SJCRH30 (cell line): ENCODE measurements at regions not wholly inside any gene's neighbourhood (a gene's known extent, or its start where the extent isn't known, plus 50 kb on each side); places are given as distances from the start of the nearest gene placed in this dataset.
A peak's percentile ranks its signal among the peaks of the same experiment; 100 is the strongest.
"Not testable (repeated sequence)": the region's sequence is repeated elsewhere in the genome, so short reads cannot be mapped to it uniquely, and the experiment has no call there.

ENCODE experiments used
- DNase-seq, 2 experiments: peaks; one replicate each; pipeline ENCODE4 v3.0.0-alpha.2; 2015 to 2020
- H3K27ac ChIP-seq: fragments of 250-450 bp; sonication (Bioruptor Pico); 2 replicates; pipeline ENCODE4 v1.5.1; 2020; ENCODE audit warnings: mild to moderate bottlenecking, moderate library complexity
- H3K27me3 ChIP-seq: fragments of 250-450 bp; sonication (Bioruptor Pico); 2 replicates; pipeline ENCODE4 v1.5.1; 2020; ENCODE audit warnings: mild to moderate bottlenecking, moderate library complexity
- H3K36me3 ChIP-seq: fragments of 250-450 bp; sonication (Bioruptor Pico); 2 replicates; pipeline ENCODE4 v1.5.1; 2020; ENCODE audit warnings: mild to moderate bottlenecking, moderate library complexity
- H3K4me1 ChIP-seq: fragments of 250-450 bp; sonication (Bioruptor Pico); 2 replicates; pipeline ENCODE4 v1.5.1; 2020; ENCODE audit warnings: mild to moderate bottlenecking, moderate library complexity
- H3K4me3 ChIP-seq: fragments of 250-450 bp; sonication (Bioruptor Pico); 2 replicates; pipeline ENCODE4 v1.5.1; 2020; ENCODE audit warnings: mild to moderate bottlenecking, moderate library complexity
- H3K9me3 ChIP-seq: fragments of 250-450 bp; sonication (Bioruptor Pico); replicated peaks from 2 replicates; pipeline ENCODE4 v1.5.1; 2020; ENCODE audit warnings: mild to moderate bottlenecking, moderate library complexity

DNA sequence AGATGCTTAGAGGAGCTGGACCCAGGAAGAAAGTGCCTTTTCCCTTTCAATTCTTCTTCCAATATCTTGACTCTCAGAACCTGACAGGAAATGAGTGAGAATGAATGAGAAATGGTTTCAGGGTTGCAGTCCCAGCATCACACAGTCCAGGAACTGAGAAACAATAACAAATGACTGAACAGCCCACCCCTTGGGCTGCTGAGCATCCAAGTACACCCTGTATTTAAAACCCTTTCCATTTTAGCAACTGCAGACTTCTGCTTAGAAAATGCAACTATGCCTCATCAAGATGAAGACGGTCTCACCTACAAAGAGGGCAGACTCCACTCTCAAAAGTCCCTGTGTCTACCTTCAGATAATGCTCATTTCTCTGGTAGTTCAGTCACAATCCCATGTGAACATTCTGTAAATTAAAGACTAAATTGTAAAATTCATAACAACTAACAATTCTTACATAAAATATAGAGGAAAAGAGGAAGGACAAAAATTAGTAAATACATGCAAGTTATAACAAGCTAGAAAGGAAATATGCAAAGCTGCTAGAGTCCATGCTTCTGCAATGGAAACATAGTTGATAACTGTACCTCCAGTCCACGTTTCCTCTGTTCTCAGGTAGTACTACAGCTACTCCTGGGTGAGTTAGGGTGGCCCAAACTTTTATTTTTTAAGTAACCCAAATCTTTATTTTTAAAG is 316.5 kb downstream of the ICE1 start:
- Histone ChIP-seq H3K27ac (no peak overlapping the region), H3K36me3 (no peaks in the 10 kb centered on the region), H3K9me3 (no peaks in the 10 kb centered on the region), H3K4me3 (no peak overlapping the region), H3K4me1 (no peaks in the 10 kb centered on the region), H3K27me3 (no peaks in the 10 kb centered on the region)
- no peak for DNase-seq

DNA sequence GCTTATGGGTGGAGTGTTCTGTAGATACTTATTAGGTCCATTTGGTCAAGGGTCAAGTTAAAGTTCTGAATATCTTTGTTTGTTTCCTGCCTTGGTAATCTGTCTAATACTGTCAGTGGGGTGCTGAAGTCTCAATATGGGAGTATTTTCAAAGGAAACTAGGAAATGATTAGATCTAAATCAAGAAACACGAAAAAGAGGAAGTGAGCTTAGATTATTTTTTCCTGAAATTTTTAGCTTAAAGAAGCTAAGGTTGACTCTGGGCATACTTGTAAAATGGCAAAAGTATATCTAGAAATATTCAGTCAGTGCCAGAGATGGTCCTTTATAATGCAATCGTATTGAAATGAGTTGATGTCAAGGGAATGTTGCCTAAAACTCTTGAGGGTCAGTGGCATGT is 313.5 kb downstream of the ICE1 start:
- Histone ChIP-seq H3K36me3 (no peaks in the 10 kb centered on the region), H3K4me3 (no peak overlapping the region), H3K9me3 (no peaks in the 10 kb centered on the region), H3K27me3 (no peaks in the 10 kb centered on the region), H3K27ac (no peak overlapping the region), H3K4me1 (no peaks in the 10 kb centered on the region)
- no peak for DNase-seq

GRCh38 chr5:5733058-5733457 is 310.6 kb downstream of the ICE1 start:
- DNase-seq, H3K27me3 ChIP-seq, H3K9me3 ChIP-seq, H3K4me3 ChIP-seq, H3K27ac ChIP-seq, H3K36me3 ChIP-seq, H3K4me1 ChIP-seq: not testable (repeated sequence)

DNA sequence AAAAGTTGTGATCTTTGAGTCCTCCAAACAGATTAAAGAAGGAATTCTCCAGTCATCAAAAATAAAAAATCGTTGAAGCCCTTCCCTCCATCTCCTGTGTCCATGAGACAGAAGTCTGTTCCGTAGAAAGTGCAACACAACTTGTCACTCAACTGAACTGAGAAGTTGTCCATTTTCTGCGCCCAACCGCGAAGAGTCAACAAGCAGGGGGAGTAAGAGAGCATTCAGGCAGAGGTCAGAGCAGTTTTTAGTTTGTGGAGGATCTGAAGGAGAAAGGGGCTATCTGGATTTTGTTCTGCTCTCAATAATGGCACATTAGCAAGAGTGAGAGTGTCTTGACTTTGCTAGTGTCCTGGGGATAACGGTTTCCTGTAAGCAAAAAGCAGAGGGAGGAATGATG is 303.9 kb downstream of the ICE1 start:
- Histone ChIP-seq H3K27ac (no peak overlapping the region), H3K4me1 (no peaks in the 10 kb centered on the region), H3K9me3 (no peaks in the 10 kb centered on the region)

DNA sequence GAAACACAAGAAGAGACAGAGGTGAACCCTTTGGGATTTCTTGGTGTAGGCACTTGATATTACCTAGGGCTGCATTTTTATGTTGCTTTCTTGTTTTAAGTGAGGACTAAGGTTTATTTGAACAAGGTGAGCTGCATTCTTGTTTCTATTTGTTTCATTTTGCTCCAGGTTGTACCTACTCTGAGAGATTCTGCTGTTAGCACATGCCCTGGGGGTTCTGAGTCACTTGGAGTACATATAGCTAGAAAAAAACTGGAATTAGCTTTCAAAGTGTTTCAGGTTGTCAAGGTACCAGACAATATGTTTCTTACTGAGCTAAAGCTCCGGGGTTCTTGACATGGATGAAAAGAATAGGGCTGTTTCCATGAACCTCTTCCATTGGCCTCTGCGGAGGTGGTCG is 299.4 kb downstream of the ICE1 start:
- H3K4me3 ChIP-seq = no peak overlapping the region
- no peaks in the 10 kb centered on the region for H3K36me3 ChIP-seq
- no peak overlapping the region for H3K27ac ChIP-seq
- no peak for DNase-seq
- H3K9me3 ChIP-seq = no peaks in the 10 kb centered on the region
- no peaks in the 10 kb centered on the region for H3K4me1 ChIP-seq
- H3K27me3 ChIP-seq = no peaks in the 10 kb centered on the region

More for the DNA sequence above, 303.9 kb downstream of the ICE1 start:
- Histone ChIP-seq H3K36me3 (no peaks in the 10 kb centered on the region), H3K27me3 (no peaks in the 10 kb centered on the region), H3K4me3 (no peak overlapping the region)
- DNase-seq = no peak

- Histone ChIP-seq H3K4me1 (no peaks in the 10 kb centered on the region), H3K27ac (no peak overlapping the region), H3K27me3 (no peaks in the 10 kb centered on the region), H3K4me3 (no peak overlapping the region), H3K9me3 (no peaks in the 10 kb centered on the region), H3K36me3 (no peaks in the 10 kb centered on the region)
- DNase-seq = no peak
These were observed 296.8 kb downstream of the ICE1 start for GRCh38 chr5:5719292-5719691.

DNA sequence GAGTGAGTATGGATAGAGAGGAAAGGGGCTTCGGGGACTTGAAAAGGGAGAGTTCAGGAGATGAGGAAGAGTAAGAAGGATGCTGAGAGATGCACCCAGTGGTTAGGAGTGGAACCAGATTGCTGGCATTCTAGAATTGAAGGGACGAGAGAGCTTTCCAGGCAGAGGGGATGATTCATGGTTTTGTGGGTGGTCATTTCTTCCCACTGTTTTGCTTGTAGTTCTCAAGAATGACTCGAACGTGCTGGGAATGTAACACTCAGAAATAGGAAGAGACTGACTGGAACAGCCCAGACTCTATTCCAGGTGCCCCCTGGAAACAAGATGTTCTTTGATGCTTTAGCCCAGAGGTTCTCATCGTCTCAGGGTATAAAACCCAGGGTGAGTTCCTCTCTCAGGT is 294.2 kb downstream of the ICE1 start:
- DNase-seq = no peak
- Histone ChIP-seq H3K27ac (no peak overlapping the region), H3K4me1 (no peaks in the 10 kb centered on the region), H3K4me3 (no peak overlapping the region), H3K27me3 (no peaks in the 10 kb centered on the region), H3K36me3 (no peaks in the 10 kb centered on the region), H3K9me3 (no peaks in the 10 kb centered on the region)

GRCh38 chr5:5711592-5711991 is 289.1 kb downstream of the ICE1 start:
- Histone ChIP-seq H3K4me3 (no peak overlapping the region), H3K27ac (no peak overlapping the region), H3K27me3 (no peaks in the 10 kb centered on the region), H3K36me3 (no peaks in the 10 kb centered on the region), H3K9me3 (no peaks in the 10 kb centered on the region), H3K4me1 (no peaks in the 10 kb centered on the region)
- DNase-seq = no peak

- no peak for DNase-seq
- Histone ChIP-seq H3K9me3 (no peaks in the 10 kb centered on the region), H3K4me3 (no peak overlapping the region), H3K36me3 (no peaks in the 10 kb centered on the region), H3K27ac (no peak overlapping the region), H3K4me1 (no peaks in the 10 kb centered on the region), H3K27me3 (no peaks in the 10 kb centered on the region)
These were observed 288.6 kb downstream of the ICE1 start for GRCh38 chr5:5711112-5711511.

- no peaks in the 10 kb centered on the region for H3K4me1 ChIP-seq
- no peak for DNase-seq
- H3K27me3 ChIP-seq = no peaks in the 10 kb centered on the region
- H3K27ac ChIP-seq = no peak overlapping the region
- H3K9me3 ChIP-seq = no peaks in the 10 kb centered on the region
- H3K36me3 ChIP-seq = no peaks in the 10 kb centered on the region
- H3K4me3 ChIP-seq = no peak overlapping the region
These were observed 288.0 kb downstream of the ICE1 start for GRCh38 chr5:5710471-5710870.

- Histone ChIP-seq H3K36me3 (no peaks in the 10 kb centered on the region), H3K9me3 (no peaks in the 10 kb centered on the region), H3K27ac (no peak overlapping the region), H3K4me3 (no peak overlapping the region), H3K4me1 (no peaks in the 10 kb centered on the region), H3K27me3 (no peaks in the 10 kb centered on the region)
- DNase-seq = no peak
These were observed 286.0 kb downstream of the ICE1 start for GRCh38 chr5:5708367-5708919.

GRCh38 chr5:5705010-5705409 is 282.5 kb downstream of the ICE1 start:
- H3K36me3 ChIP-seq = no peaks in the 10 kb centered on the region
- no peak overlapping the region for H3K27ac ChIP-seq
- no peaks in the 10 kb centered on the region for H3K9me3 ChIP-seq
- no peaks in the 10 kb centered on the region for H3K27me3 ChIP-seq
- H3K4me3 ChIP-seq = no peak overlapping the region
- no peak for DNase-seq
- no peaks in the 10 kb centered on the region for H3K4me1 ChIP-seq

- DNase-seq = no peak
- Histone ChIP-seq H3K4me1 (no peaks in the 10 kb centered on the region), H3K4me3 (no peak overlapping the region), H3K27ac (no peak overlapping the region), H3K36me3 (no peaks in the 10 kb centered on the region), H3K9me3 (no peaks in the 10 kb centered on the region), H3K27me3 (no peaks in the 10 kb centered on the region)
These were observed 281.9 kb downstream of the ICE1 start for GRCh38 chr5:5704352-5704751.

DNA sequence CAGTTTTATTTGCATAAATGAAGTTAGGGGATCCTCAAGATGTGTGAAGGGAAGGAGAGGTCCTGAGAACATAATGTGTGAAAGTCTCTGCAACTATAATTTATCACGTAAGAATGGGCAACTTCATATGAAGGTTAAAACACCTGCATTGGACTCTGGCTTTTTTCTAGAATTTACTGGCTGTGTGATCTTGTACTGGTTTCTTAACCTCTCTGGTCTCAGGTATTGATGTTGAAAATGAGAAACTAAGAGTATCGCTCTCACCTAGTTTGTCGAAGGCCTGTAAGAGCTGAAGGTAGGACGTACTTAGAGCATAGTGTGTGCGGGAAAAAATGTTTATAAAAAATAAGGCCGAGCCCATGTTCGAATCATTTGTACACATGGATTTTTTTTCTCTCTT is 280.5 kb downstream of the ICE1 start:
- no peak overlapping the region for H3K27ac ChIP-seq
- no peaks in the 10 kb centered on the region for H3K9me3 ChIP-seq

GRCh38 chr5:5700549-5700948 is 278.1 kb downstream of the ICE1 start:
- Histone ChIP-seq H3K36me3 (no peaks in the 10 kb centered on the region), H3K4me1 (no peaks in the 10 kb centered on the region), H3K4me3 (no peak overlapping the region), H3K27me3 (no peaks in the 10 kb centered on the region), H3K9me3 (no peaks in the 10 kb centered on the region), H3K27ac (no peak overlapping the region)
- no peak for DNase-seq

More for the DNA sequence above, 280.5 kb downstream of the ICE1 start:
- no peak for DNase-seq
- H3K27me3 ChIP-seq = no peaks in the 10 kb centered on the region
- no peak overlapping the region for H3K4me3 ChIP-seq
- no peaks in the 10 kb centered on the region for H3K4me1 ChIP-seq
- H3K36me3 ChIP-seq = no peaks in the 10 kb centered on the region

- H3K4me3 ChIP-seq = no peak overlapping the region
- no peaks in the 10 kb centered on the region for H3K36me3 ChIP-seq
- no peak overlapping the region for H3K27ac ChIP-seq
- no peaks in the 10 kb centered on the region for H3K4me1 ChIP-seq
- DNase-seq = peak in 1 of 2 experiments; percentile 2
- H3K9me3 ChIP-seq = no peaks in the 10 kb centered on the region
- H3K27me3 ChIP-seq = no peaks in the 10 kb centered on the region
These were observed 276.6 kb downstream of the ICE1 start for GRCh38 chr5:5699062-5699461.
